Fibroblast of mammary gland (primary cell): ENCODE measurements at regions not wholly inside any gene's neighbourhood (a gene's known extent, or its start where the extent isn't known, plus 50 kb on each side); places are given as distances from the start of the nearest gene placed in this dataset.

ENCODE experiments used
- DNase-seq: peaks from one replicate; pipeline ENCODE4 v3.0.0-alpha.2; 2010; ENCODE audit warnings: low read depth
- H3K4me3 ChIP-seq: 2 replicates; pipeline ENCODE4 v1.5.1; 2011; ENCODE audit warnings: low read depth, mild to moderate bottlenecking, low read length, moderate library complexity; ENCODE audit not compliant: control insufficient read depth
- TF ChIP-seq, protein P1 (sequence below): conservative IDR thresholded peaks from 2 replicates; pipeline ENCODE4 v1.5.1; 2011; ENCODE audit warnings: low read depth, low read length, inconsistent platforms; ENCODE audit not compliant: control insufficient read depth, insufficient read depth

- DNase-seq, result no peak
- no peak overlapping the region for H3K4me3 ChIP-seq
- TF ChIP-seq, protein P1, sequence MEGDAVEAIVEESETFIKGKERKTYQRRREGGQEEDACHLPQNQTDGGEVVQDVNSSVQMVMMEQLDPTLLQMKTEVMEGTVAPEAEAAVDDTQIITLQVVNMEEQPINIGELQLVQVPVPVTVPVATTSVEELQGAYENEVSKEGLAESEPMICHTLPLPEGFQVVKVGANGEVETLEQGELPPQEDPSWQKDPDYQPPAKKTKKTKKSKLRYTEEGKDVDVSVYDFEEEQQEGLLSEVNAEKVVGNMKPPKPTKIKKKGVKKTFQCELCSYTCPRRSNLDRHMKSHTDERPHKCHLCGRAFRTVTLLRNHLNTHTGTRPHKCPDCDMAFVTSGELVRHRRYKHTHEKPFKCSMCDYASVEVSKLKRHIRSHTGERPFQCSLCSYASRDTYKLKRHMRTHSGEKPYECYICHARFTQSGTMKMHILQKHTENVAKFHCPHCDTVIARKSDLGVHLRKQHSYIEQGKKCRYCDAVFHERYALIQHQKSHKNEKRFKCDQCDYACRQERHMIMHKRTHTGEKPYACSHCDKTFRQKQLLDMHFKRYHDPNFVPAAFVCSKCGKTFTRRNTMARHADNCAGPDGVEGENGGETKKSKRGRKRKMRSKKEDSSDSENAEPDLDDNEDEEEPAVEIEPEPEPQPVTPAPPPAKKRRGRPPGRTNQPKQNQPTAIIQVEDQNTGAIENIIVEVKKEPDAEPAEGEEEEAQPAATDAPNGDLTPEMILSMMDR, result no peak
Observed at GRCh38 chr18:78072375-78072774, 822.7 kb downstream of the GALR1 start.

DNA sequence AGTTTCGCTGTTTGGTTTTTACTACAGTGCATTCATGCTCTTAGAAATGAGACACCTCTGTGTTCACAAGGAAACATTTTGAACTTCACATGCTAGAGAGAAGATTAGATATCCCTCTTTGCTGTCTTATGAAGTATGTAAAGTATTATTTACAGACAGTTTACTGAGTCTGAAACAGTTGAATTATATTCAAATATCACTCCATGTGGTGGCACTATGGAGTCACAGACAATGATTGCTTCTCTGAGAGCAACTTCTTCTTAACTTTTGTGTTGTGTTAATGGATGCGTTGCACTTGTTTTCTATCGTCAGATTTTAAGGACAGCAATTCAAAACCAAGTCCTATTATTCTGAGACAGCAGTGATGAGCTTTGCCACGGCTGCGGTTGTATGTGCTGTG lies 823.6 kb downstream of the GALR1 start:
- TF ChIP-seq, protein P1, result no peak
- DNase-seq, result no peak
- H3K4me3 ChIP-seq, result no peak overlapping the region

- H3K4me3 ChIP-seq, result no peak overlapping the region
- DNase-seq, result no peak
- TF ChIP-seq, protein P1, result no peak
Observed at GRCh38 chr18:78074400-78075020, 824.9 kb downstream of the GALR1 start.

DNA sequence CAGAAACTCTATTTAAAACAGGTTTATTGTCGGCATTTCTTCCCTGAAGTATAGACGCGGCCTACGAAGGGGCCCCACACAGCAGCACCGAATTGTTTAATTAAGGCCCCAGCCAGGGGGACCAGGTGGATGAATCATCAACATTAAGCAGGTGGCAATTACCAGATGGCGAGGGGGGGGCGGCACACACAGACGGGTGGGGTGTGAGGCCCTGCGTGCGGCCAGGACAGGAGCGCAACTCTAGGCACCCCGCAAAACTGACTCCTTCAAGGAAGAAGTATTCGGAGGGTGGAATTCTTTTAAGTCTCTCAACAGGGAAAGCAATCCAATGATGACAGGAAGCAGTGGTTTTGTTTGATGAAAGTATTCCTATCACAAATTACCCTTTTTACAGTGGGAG lies 830.4 kb downstream of the GALR1 start:
- TF ChIP-seq, protein P1, result no peak
- no peak for DNase-seq
- no peak overlapping the region for H3K4me3 ChIP-seq

DNA sequence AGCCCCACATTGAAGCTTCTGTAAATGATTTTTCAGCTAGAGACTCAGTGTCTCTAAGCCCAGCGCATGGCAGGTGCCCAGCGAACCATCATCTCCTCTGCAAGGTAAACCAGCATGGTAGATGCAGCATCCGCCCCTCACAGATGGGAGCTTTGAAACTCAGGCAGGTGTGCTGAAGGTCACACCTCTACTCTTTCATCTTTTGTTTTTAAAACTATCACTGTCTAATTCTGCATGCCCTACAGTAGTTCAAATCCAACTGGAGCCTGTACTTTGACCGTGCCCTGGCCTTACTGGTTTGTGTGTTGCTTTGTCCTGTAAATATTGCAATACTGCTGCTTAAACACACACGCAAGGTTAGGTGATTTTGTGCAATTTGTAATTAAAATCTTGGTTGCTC lies 831.1 kb downstream of the GALR1 start:
- no peak for DNase-seq
- TF ChIP-seq, protein P1, result no peak
- no peak overlapping the region for H3K4me3 ChIP-seq

- DNase-seq, result no peak
- TF ChIP-seq, protein P1, result no peak
- H3K4me3 ChIP-seq, result no peak overlapping the region
Observed at GRCh38 chr18:78082816-78083215, 833.2 kb downstream of the GALR1 start.
